ENCODE measurements at regions not wholly inside any gene's neighbourhood (a gene's known extent, or its start where the extent isn't known, plus 50 kb on each side); places are given as distances from the start of the nearest gene placed in this dataset.

DNA sequence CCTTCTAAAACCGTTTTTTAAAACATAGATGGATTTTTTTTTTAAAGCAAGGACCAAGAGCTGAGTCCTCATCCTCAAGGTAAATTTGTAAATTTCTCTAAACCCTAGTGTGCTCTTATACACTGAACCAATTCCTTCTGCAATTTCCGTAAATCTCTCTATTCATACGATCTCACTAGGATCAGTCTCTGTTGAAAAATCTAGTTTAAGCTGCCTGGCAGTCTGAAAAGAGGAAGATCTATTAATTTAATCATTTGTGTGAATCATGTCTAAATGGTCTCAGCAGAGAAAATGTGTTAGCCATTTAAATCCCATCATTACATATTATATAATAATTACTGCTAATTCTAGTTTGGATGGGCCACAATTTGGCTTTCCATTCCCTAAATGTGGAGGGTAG lies 184.2 kb upstream of the TSHZ2 start:
- Mint-ChIP-seq H3K4me3 (no peak overlapping the region), H3K27me3 (peaks cover 9% of the 10 kb centered on the region), H3K4me1 (no peaks in the 10 kb centered on the region), H3K36me3 (no peaks in the 10 kb centered on the region), H3K9me3 (peaks cover 2% of the 10 kb centered on the region), H3K27ac (no peak overlapping the region)
- ATAC-seq, result no peak

DNA sequence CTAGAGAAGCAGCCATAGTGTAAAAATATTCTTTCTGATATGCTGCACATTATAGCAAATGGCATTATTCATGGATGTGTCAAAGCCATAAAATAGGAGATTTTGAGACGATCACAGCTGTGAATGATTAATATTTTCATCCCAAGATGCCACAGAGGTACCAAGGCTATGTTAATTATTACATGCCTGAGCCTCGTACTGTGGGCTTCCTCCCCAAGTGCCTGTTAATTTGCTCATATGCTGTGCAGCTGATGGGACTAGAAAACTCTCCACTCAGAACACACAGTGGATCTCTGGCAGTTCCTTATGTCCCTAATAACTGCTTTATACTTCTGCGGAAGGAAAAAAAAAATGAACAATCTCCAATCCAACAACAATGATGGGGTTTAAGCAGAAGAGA lies 184.9 kb upstream of the TSHZ2 start:
- peaks cover 2% of the 10 kb centered on the region for H3K9me3 Mint-ChIP-seq
- H3K27ac Mint-ChIP-seq, result no peak overlapping the region
- H3K27me3 Mint-ChIP-seq, result peaks cover 9% of the 10 kb centered on the region
- H3K4me1 Mint-ChIP-seq, result no peaks in the 10 kb centered on the region
- no peak overlapping the region for H3K4me3 Mint-ChIP-seq
- H3K36me3 Mint-ChIP-seq, result no peaks in the 10 kb centered on the region
- no peak for ATAC-seq

DNA sequence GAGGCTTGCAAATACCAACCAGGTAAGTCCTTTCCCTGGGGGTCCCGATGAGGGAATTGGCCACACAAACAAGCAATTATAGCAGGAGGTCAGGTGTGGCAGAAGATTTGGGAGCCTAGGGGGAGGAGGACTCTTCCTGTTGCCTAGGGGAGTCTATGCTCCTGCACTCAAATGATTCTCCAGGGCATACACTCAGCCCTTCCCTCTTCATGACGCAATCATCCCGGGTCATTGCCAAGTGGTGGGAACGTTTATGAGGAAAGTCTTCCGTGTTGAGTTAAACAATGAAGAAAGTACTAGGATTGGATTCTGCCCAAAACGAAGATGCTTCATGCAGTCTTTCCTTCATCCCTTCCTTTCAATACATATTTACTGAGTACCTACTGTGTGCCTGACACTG lies 186.5 kb upstream of the TSHZ2 start:
- H3K27ac Mint-ChIP-seq, result no peak overlapping the region
- H3K4me3 Mint-ChIP-seq, result no peak overlapping the region
- peaks cover 9% of the 10 kb centered on the region for H3K27me3 Mint-ChIP-seq
- ATAC-seq, result no peak
- H3K36me3 Mint-ChIP-seq, result no peaks in the 10 kb centered on the region
- peaks cover 2% of the 10 kb centered on the region for H3K9me3 Mint-ChIP-seq
- no peaks in the 10 kb centered on the region for H3K4me1 Mint-ChIP-seq

DNA sequence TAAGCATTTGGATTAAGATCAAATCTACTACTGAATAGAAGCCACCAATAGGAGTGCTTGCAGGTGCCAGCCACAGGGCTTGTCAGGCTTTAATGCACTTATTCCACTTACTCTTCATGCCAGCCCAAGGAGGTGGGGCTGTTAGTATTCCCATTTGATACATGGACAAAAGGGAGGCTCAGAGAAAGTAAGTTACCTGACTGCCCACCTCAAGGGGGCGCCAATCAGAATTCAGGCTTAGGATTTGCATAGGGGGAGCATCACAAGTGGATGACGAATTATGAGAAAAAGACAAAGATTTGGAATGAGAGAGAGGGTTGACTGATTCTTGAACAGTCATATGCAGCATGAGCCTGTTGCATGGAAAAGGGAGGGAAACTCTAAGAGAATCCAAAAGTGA lies 188.4 kb upstream of the TSHZ2 start:
- Mint-ChIP-seq H3K4me3 (no peak overlapping the region), H3K27ac (no peak overlapping the region), H3K4me1 (no peaks in the 10 kb centered on the region), H3K9me3 (peaks cover 2% of the 10 kb centered on the region), H3K36me3 (no peaks in the 10 kb centered on the region), H3K27me3 (peaks cover 14% of the 10 kb centered on the region)
- ATAC-seq, result no peak

DNA sequence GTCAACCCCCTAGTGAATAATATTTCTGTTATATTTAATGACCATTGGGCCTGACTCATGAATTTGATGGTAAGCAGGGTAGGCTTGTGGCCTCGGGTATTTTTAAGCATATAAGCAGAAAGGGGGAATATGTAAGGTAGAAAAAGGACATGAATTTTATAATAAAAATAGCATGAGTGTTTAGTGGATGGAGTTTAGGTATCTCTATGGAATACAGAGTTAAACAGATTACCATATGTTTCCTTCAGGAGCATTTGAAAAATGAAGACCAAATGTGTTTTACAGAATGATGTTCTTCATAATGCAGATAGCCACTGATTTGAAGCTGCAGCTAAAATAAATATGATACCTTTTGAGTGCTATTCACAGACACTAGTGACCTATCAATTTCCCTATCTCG lies 191.7 kb upstream of the TSHZ2 start:
- H3K27ac Mint-ChIP-seq, result no peak overlapping the region
- no peak for ATAC-seq
- peaks cover 2% of the 10 kb centered on the region for H3K9me3 Mint-ChIP-seq
- peaks cover 27% of the 10 kb centered on the region for H3K27me3 Mint-ChIP-seq
- H3K4me1 Mint-ChIP-seq, result no peaks in the 10 kb centered on the region
- no peak overlapping the region for H3K4me3 Mint-ChIP-seq
- no peaks in the 10 kb centered on the region for H3K36me3 Mint-ChIP-seq

DNA sequence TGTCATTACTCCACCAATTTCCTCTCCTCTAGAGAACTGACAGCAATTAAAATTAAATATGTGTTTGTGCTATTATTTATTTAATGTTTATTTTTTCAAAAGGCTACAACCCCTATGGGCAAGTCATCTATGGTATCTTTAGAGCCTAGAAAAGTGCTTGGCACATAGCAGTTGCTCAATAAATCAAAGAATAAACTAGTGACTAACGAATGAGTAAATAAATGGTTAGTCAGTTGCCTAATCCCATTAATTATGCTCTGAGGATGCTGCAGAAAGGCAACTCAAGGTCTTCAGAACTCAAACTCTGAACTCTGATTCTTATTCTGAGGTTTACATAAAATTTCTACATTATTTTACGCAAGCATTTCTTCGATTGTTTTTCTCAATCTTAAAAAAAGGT lies 193.0 kb upstream of the TSHZ2 start:
- no peak overlapping the region for H3K27ac Mint-ChIP-seq
- no peaks in the 10 kb centered on the region for H3K36me3 Mint-ChIP-seq
- no peaks in the 10 kb centered on the region for H3K4me1 Mint-ChIP-seq
- no peak overlapping the region for H3K4me3 Mint-ChIP-seq
- H3K9me3 Mint-ChIP-seq, result peaks cover 2% of the 10 kb centered on the region
- H3K27me3 Mint-ChIP-seq, result peaks cover 38% of the 10 kb centered on the region
- ATAC-seq, result no peak

DNA sequence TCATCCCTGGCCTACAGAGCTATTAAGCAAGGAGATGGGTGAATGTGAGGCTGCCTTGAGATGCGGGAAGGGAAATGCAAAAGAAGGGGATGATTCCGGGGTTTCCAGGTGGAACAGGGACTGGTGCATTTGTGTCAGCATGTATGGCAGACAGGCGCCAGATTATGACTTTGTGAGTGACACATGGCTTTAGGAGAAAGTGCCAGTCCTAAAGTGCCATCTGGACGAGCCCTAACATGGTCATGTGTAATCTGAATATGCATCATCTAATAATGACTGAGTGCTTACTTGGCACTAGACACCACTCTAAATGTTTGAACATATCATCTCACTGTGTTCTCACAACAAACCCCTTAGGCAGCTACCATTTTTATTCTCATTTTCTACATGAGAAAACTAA lies 195.0 kb upstream of the TSHZ2 start:
- no peak overlapping the region for H3K4me3 Mint-ChIP-seq
- H3K9me3 Mint-ChIP-seq, result no peaks in the 10 kb centered on the region
- H3K27ac Mint-ChIP-seq, result no peak overlapping the region
- no peaks in the 10 kb centered on the region for H3K36me3 Mint-ChIP-seq
- H3K27me3 Mint-ChIP-seq, result peaks cover 39% of the 10 kb centered on the region
- H3K4me1 Mint-ChIP-seq, result no peaks in the 10 kb centered on the region
- no peak for ATAC-seq

DNA sequence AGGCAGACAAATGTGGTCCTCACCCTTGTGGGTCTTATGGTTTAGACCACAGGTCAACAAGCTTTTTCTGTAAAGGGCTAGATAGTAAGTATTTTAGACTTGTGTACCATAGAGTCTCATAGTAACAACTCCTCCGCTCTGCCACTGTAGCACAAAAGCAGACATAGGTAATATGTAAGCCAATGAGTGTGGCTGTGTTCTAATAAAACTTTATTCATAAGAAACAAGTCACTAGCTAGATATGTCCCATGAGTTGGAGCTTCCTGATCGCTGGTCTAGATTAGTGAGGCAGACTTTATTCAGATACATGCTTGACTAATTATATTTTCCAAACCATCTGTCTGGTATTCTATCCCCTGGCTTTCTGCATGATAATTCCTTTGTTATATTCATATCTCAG lies 196.4 kb upstream of the TSHZ2 start:
- H3K27me3 Mint-ChIP-seq, result peaks cover 39% of the 10 kb centered on the region
- no peak overlapping the region for H3K27ac Mint-ChIP-seq
- H3K36me3 Mint-ChIP-seq, result no peaks in the 10 kb centered on the region
- no peaks in the 10 kb centered on the region for H3K4me1 Mint-ChIP-seq
- no peaks in the 10 kb centered on the region for H3K9me3 Mint-ChIP-seq
- ATAC-seq, result no peak
- H3K4me3 Mint-ChIP-seq, result no peak overlapping the region

DNA sequence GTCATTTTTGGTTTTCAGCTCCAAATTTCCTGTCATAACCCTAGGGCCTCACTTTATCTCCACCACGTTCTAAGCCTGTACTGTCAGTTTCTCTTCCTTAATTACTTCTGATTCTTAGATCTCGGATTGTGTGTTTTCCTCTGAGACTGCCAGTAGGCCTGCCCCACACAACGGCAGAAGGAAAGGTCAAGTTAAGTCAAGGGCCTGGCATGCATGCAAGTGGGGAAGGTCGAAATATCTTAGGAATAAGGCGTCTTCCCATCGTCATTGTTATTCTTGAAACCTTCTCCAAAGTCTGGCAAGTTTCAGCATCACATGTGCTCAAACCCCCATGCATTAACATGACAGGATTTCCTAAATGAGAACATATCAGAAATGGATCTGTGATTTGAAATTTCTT lies 203.5 kb upstream of the TSHZ2 start:
- Mint-ChIP-seq H3K36me3 (no peaks in the 10 kb centered on the region), H3K4me1 (no peaks in the 10 kb centered on the region), H3K27ac (no peak overlapping the region), H3K27me3 (no peaks in the 10 kb centered on the region), H3K9me3 (no peaks in the 10 kb centered on the region), H3K4me3 (no peak overlapping the region)
- no peak for ATAC-seq

DNA sequence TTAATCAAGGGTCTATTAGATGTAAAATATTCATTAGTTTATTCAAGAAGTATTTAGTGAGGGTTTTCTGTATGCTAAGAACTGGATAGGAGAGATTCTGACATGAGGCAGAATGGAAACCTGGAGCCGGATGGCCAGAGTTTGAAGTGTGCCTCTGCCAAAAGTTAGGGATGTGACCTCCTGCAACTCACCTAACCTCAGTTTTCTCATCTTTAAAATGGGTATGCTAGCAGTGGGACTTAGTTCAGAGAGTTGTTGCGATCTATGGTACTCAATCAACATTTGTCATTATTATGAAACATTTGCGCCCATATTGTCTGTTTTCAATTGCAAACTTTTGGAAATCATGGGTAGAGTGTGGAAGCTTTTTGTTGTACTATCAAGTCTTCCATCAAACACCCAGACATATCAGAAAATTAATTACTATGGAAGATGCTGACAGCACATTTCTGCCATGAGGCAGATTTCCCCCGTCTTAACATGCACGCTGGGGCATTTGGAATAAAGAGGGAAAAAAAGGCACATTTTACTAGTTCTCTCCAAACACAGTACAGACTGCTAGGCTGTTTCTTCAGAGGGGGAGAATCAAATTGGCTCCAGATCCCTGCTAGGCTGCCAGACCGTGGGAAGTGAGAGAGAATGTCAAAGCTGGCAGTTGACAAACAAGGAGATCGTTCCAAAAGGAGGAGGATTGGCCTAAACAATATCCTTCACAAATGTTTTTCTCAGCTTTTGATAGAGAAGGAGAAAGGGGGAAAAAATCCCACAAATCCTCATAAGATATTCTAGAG lies 205.3 kb upstream of the TSHZ2 start:
- Mint-ChIP-seq H3K27me3 (no peaks in the 10 kb centered on the region), H3K36me3 (no peaks in the 10 kb centered on the region), H3K9me3 (no peaks in the 10 kb centered on the region), H3K4me1 (no peaks in the 10 kb centered on the region), H3K27ac (no peak overlapping the region), H3K4me3 (no peak overlapping the region)
- ATAC-seq, result no peak

DNA sequence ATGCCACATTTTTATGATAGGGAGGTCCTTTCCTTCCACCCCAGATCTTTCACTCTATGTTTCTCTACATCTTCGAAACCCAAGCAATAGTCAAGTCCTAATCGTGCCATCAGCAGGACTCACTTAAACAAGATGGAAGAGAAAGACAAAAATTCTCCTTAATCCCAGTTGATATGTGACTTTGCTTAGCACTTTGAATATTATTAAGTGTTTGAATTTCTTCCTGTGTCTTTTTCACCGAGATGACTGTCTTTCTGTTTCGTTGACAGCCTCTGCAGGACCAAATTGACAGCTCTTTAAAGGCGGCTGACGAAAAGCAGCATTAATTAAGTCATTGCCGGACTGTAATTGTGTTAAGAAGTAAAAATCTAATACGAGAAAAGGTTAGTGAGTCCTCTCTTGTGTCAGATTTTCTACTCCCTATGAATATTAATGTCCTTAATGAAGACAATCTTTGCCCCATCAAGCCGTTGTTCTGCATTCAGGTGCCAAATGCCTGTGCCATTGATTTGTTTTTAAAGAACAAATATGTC lies 208.8 kb upstream of the TSHZ2 start:
- Mint-ChIP-seq H3K9me3 (no peaks in the 10 kb centered on the region), H3K4me1 (no peaks in the 10 kb centered on the region), H3K36me3 (no peaks in the 10 kb centered on the region), H3K27ac (no peak overlapping the region), H3K27me3 (no peaks in the 10 kb centered on the region), H3K4me3 (no peak overlapping the region)
- ATAC-seq, result no peak

DNA sequence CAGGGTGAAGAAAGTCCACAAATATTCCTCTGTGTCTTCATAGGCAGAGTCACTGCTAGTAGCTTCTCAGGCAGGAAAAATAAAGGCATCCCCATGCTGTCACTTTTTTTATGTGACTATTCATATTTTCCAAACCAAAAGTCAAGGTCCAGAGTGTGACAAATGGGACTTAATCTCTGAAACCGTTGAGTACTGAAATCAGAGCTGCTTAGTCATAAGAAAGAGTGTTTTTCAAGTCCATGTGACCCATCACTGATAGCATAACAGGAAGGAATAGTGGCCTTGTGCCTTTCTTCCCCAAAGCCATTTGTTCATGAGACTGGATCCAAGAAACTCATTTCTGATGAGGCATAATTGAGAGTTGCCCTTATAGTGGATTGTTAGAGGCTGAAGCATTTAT lies 210.3 kb upstream of the TSHZ2 start:
- H3K4me3 Mint-ChIP-seq, result no peak overlapping the region

DNA sequence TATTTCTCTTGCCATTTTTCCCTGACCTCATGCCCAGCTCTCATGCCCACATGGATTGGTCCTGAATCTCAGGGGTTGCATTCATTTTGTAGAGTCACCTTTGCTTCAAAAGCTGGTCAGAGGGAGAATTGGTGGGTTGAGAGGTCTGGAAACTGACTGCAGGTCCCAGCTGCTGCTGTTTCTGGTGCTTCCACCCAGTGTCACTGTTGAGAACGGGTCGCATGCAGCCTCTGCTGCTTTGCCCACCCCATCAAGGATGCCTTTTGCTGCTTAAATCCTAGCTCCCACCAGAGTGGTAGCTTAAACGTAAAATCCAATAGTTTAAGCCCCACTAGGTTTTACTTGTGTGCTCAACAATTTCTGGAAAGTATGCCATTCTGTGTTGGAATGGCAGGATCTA lies 211.4 kb upstream of the TSHZ2 start:
- Mint-ChIP-seq H3K4me3 (no peak overlapping the region), H3K27ac (no peak overlapping the region), H3K27me3 (no peaks in the 10 kb centered on the region), H3K4me1 (no peaks in the 10 kb centered on the region), H3K9me3 (no peaks in the 10 kb centered on the region), H3K36me3 (no peaks in the 10 kb centered on the region)
- no peak for ATAC-seq

More for the DNA sequence above, 210.3 kb upstream of the TSHZ2 start:
- no peaks in the 10 kb centered on the region for H3K9me3 Mint-ChIP-seq
- no peaks in the 10 kb centered on the region for H3K36me3 Mint-ChIP-seq
- no peaks in the 10 kb centered on the region for H3K4me1 Mint-ChIP-seq
- H3K27me3 Mint-ChIP-seq, result no peaks in the 10 kb centered on the region
- no peak for ATAC-seq
- no peak overlapping the region for H3K27ac Mint-ChIP-seq

DNA sequence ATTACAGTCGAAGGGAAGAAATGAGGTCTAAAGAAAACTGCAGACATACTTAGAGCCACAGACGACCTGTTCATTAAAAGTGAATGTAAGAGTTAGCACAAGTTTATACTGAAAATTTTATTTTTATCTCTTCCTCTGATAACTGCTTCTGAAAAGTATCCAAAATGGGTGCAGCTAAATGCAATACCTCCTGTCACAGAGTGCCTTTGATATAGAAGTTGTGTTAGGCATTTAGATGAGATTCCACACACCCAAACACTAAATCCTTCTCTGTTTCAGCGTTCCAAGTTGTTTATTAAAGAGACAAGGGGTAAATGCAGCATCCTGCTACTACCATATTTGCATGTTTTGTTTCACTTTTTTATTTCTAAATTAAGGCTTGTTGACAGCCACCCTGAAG lies 214.7 kb upstream of the TSHZ2 start:
- no peaks in the 10 kb centered on the region for H3K36me3 Mint-ChIP-seq
- no peak for ATAC-seq
- H3K27me3 Mint-ChIP-seq, result no peaks in the 10 kb centered on the region
- H3K4me1 Mint-ChIP-seq, result no peaks in the 10 kb centered on the region
- no peak overlapping the region for H3K27ac Mint-ChIP-seq
- H3K9me3 Mint-ChIP-seq, result no peaks in the 10 kb centered on the region
- no peak overlapping the region for H3K4me3 Mint-ChIP-seq

DNA sequence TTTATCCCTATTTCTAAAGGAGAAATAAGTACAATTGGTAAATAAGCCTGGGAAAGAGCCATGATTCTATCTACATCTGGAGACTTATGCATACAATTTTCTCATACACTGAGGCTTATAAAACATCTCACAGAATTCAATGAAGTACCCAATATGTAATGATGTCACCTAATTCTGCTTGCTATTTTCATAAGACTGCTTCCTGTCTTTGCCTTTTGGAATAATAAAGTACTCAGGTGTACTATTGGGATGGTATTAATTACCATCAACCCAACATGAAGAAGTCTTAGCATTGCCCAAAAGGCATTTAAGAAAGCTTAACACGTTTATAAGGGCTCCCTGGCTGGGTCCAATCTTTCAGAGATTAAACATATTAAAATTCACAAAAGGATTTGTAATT lies 216.4 kb upstream of the TSHZ2 start:
- H3K4me3 Mint-ChIP-seq, result no peak overlapping the region

DNA sequence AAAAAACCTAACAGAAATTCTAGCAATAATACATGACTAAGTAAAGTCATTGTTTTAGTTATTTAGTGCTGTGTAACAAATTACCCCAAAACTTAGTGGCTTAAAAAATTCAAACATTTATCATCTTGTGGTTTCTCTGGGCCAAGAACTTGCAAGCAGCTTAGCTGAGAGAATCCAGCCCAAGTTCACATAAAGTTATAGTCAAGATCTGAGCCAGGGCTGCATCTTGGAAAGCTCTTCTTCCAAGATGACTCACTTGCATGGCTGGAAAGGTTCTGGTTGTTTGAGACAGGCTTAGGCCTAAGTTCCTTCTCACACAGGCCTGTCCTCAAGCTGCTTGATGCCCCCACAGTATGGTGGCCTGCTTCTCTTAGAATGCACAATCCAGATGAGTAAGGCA lies 217.8 kb upstream of the TSHZ2 start:
- no peaks in the 10 kb centered on the region for H3K36me3 Mint-ChIP-seq
- ATAC-seq, result no peak
- no peaks in the 10 kb centered on the region for H3K27me3 Mint-ChIP-seq
- no peaks in the 10 kb centered on the region for H3K4me1 Mint-ChIP-seq
- no peaks in the 10 kb centered on the region for H3K9me3 Mint-ChIP-seq
- H3K27ac Mint-ChIP-seq, result no peak overlapping the region
- no peak overlapping the region for H3K4me3 Mint-ChIP-seq

More for the DNA sequence above, 216.4 kb upstream of the TSHZ2 start:
- no peaks in the 10 kb centered on the region for H3K27me3 Mint-ChIP-seq
- H3K27ac Mint-ChIP-seq, result no peak overlapping the region
- no peaks in the 10 kb centered on the region for H3K36me3 Mint-ChIP-seq
- no peaks in the 10 kb centered on the region for H3K9me3 Mint-ChIP-seq
- H3K4me1 Mint-ChIP-seq, result no peaks in the 10 kb centered on the region
- no peak for ATAC-seq

All from stimulated activated memory B cell treated with anti-CD40 and anti-IgM and Interleukin-4, amounts not matched to agents 10 μg/mL and 1 μg/mL and 100 μg/mL, for 72 hours (primary cell).